SH-SY5Y (cell line): ENCODE measurements at regions not wholly inside any gene's neighbourhood (a gene's known extent, or its start where the extent isn't known, plus 50 kb on each side); places are given as distances from the start of the nearest gene placed in this dataset.

Source experiments
- GATA2 ChIP-seq: IDR thresholded peaks from 2 replicates; pipeline ENCODE4 v1.6.1; 2011; ENCODE audit warnings: mild to moderate bottlenecking, low read depth, low read length
- GATA3 ChIP-seq: IDR thresholded peaks from 2 replicates; pipeline ENCODE4 v1.6.1; 2011; ENCODE audit warnings: low read depth, mild to moderate bottlenecking, low read length, moderate library complexity

- no peak for TF ChIP-seq GATA2
- no peak for TF ChIP-seq GATA3
Measured at GRCh38 chr2:51404226-51404625, 372.3 kb upstream of the NRXN1 start.
